Endodermal cell (in vitro differentiated cells): ENCODE measurements at regions not wholly inside any gene's neighbourhood (a gene's known extent, or its start where the extent isn't known, plus 50 kb on each side); places are given as distances from the start of the nearest gene placed in this dataset.

Experiments used
- DNase-seq: peaks from one replicate; pipeline ENCODE4 v3.0.0-alpha.2; 2017
- H3K27ac ChIP-seq: 2 replicates; pipeline ENCODE4 v1.5.1; 2013; ENCODE audit warnings: mild to moderate bottlenecking, low read depth, low read length, moderate library complexity
- H3K27me3 ChIP-seq: 2 replicates; pipeline ENCODE4 v1.6.1; 2013; ENCODE audit warnings: mild to moderate bottlenecking, low read length, moderate library complexity; ENCODE audit not compliant: insufficient read depth, control insufficient read depth, poor library complexity, severe bottlenecking
- H3K36me3 ChIP-seq: 2 replicates; pipeline ENCODE4 v1.7.0; 2013; ENCODE audit warnings: mild to moderate bottlenecking, low read length, moderate library complexity; ENCODE audit not compliant: control insufficient read depth, insufficient read depth
- H3K4me1 ChIP-seq: one replicate; pipeline ENCODE4 v1.7.0; 2013; ENCODE audit warnings: low read length; ENCODE audit not compliant: control insufficient read depth, insufficient read depth
- H3K4me3 ChIP-seq: 2 replicates; pipeline ENCODE4 v1.5.1; 2013; ENCODE audit warnings: mild to moderate bottlenecking, low read length, moderate library complexity
- H3K9ac ChIP-seq: 2 replicates; pipeline ENCODE4 v1.6.1; 2013; ENCODE audit warnings: mild to moderate bottlenecking, low read length, moderate library complexity; ENCODE audit not compliant: poor library complexity, severe bottlenecking; ENCODE audit errors: extremely low read depth
- H3K9me3 ChIP-seq: 2 replicates; pipeline ENCODE4 v1.6.1; 2013; ENCODE audit warnings: mild to moderate bottlenecking, low read length, moderate library complexity; ENCODE audit not compliant: control insufficient read depth
- H3K27ac Mint-ChIP-seq: 2 replicates; pipeline ENCODE4 v1.8.0; 2020; ENCODE audit warnings: mixed read lengths
- H3K27me3 Mint-ChIP-seq: 2 replicates; pipeline ENCODE4 v1.8.0; 2021; ENCODE audit warnings: mild to moderate bottlenecking, mixed read lengths; ENCODE audit not compliant: insufficient read depth
- H3K36me3 Mint-ChIP-seq: 2 replicates; pipeline ENCODE4 v1.8.0; 2020; ENCODE audit warnings: low read depth, mixed read lengths
- H3K4me1 Mint-ChIP-seq: 2 replicates; pipeline ENCODE4 v1.8.0; 2020; ENCODE audit warnings: mixed read lengths
- H3K4me3 Mint-ChIP-seq: 2 replicates; pipeline ENCODE4 v1.8.0; 2020; ENCODE audit warnings: mild to moderate bottlenecking, moderate library complexity, mixed read lengths
- H3K9me3 Mint-ChIP-seq: 2 replicates; pipeline ENCODE4 v1.8.0; 2020; ENCODE audit warnings: mild to moderate bottlenecking, mixed read lengths
- CTCF ChIP-seq: fragments of 200-600 bp; sonication (generic); conservative IDR thresholded peaks from 2 replicates; pipeline ENCODE4 v1.5.0; 2021; ENCODE audit warnings: antibody characterized with exemption, mild to moderate bottlenecking
- WGBS, 2 experiments: methylation state at CpG; one replicate each; pipeline versions ENCODE4 v1.1.5 to v1.1.7; 2013; ENCODE audit warnings: missing lambda C conversion rate in 2 of 2, mixed read lengths in 1 of 2; ENCODE audit not compliant: insufficient coverage in 1 of 2, insufficient read length in 1 of 2; 5-methylcytosine and 5-hydroxymethylcytosine counted together

GRCh38 chr2:228841877-228842276, 429.2 kb downstream of the PID1 start:
- Histone ChIP-seq H3K27me3 (no peaks in the 10 kb centered on the region), H3K36me3 (no peaks in the 10 kb centered on the region), H3K4me3 (no peak overlapping the region), H3K9ac (no peak overlapping the region), H3K4me1 (no peaks in the 10 kb centered on the region), H3K27ac (no peak overlapping the region), H3K9me3 (no peaks in the 10 kb centered on the region)
- Mint-ChIP-seq H3K27me3 (no peaks in the 10 kb centered on the region), H3K4me3 (no peak overlapping the region), H3K27ac (no peak overlapping the region), H3K9me3 (no peaks in the 10 kb centered on the region), H3K36me3 (no peaks in the 10 kb centered on the region), H3K4me1 (no peaks in the 10 kb centered on the region)
- no peak for TF ChIP-seq CTCF
- DNase-seq: no peak
- WGBS, 2 experiments: 91 to 100% methylated on average over 1 to 2 of the region's 3 CpGs

- WGBS, 2 experiments: 88 to 96% methylated on average over 3 to 5 of the region's 5 CpGs
Observed at GRCh38 chr2:228841475-228841874, 429.6 kb downstream of the PID1 start.

GRCh38 chr2:228840743-228841114, 430.4 kb downstream of the PID1 start:
- H3K9ac ChIP-seq: no peak overlapping the region
- no peak overlapping the region for H3K27ac ChIP-seq
- Mint-ChIP-seq H3K9me3 (no peaks in the 10 kb centered on the region), H3K36me3 (no peaks in the 10 kb centered on the region), H3K4me1 (no peaks in the 10 kb centered on the region), H3K27ac (no peak overlapping the region), H3K27me3 (no peaks in the 10 kb centered on the region), H3K4me3 (no peak overlapping the region)
- WGBS, 2 experiments: 92 to 94% methylated on average over 4 of the region's 4 CpGs
- H3K27me3 ChIP-seq: no peaks in the 10 kb centered on the region
- no peaks in the 10 kb centered on the region for H3K4me1 ChIP-seq
- H3K4me3 ChIP-seq: no peak overlapping the region
- H3K36me3 ChIP-seq: no peaks in the 10 kb centered on the region
- TF ChIP-seq CTCF: no peak
- no peaks in the 10 kb centered on the region for H3K9me3 ChIP-seq
- DNase-seq: no peak

More at GRCh38 chr2:228841475-228841874, 429.6 kb downstream of the PID1 start:
- Histone ChIP-seq H3K27ac (no peak overlapping the region), H3K36me3 (no peaks in the 10 kb centered on the region), H3K9me3 (no peaks in the 10 kb centered on the region), H3K4me3 (no peak overlapping the region), H3K9ac (no peak overlapping the region), H3K27me3 (no peaks in the 10 kb centered on the region), H3K4me1 (no peaks in the 10 kb centered on the region)
- TF ChIP-seq CTCF: no peak
- H3K36me3 Mint-ChIP-seq: no peaks in the 10 kb centered on the region
- no peaks in the 10 kb centered on the region for H3K9me3 Mint-ChIP-seq
- H3K4me1 Mint-ChIP-seq: no peaks in the 10 kb centered on the region
- no peak for DNase-seq
- H3K4me3 Mint-ChIP-seq: no peak overlapping the region
- no peaks in the 10 kb centered on the region for H3K27me3 Mint-ChIP-seq
- H3K27ac Mint-ChIP-seq: no peak overlapping the region
